CD4-positive, alpha-beta T cell (primary cell): ENCODE measurements at regions not wholly inside any gene's neighbourhood (a gene's known extent, or its start where the extent isn't known, plus 50 kb on each side); places are given as distances from the start of the nearest gene placed in this dataset.
A peak's percentile ranks its signal among the peaks of the same experiment; 100 is the strongest.
"Not testable (repeated sequence)": the region's sequence is repeated elsewhere in the genome, so short reads cannot be mapped to it uniquely, and the experiment has no call there.

Source experiments
- ATAC-seq: fragments of 200-7000 bp; cut with Tn5 transposase; one replicate; pipeline ENCODE4 v1.10.0; 2022; ENCODE audit warnings: mild to moderate bottlenecking; ENCODE audit not compliant: poor library complexity
- CTCF ChIA-PET: fragments of 350-600 bp; sonication (Branson Sonifier 250); formaldehyde crosslinking; loops from one replicate; lab custom pipeline; 2021; ENCODE audit warnings: antibody characterized with exemption, inconsistent platforms; lab: Charles Lee
- POLR2A ChIA-PET: fragments of 350-600 bp; sonication (Branson Sonifier 250); formaldehyde crosslinking; loops from one replicate; lab custom pipeline; 2021; ENCODE audit warnings: antibody characterized with exemption, inconsistent platforms; lab: Charles Lee
- DNase-seq, 14 experiments: peaks; one replicate each; pipeline ENCODE4 v3.0.0-alpha.2; 2013 to 2020; ENCODE audit warnings: mixed read lengths in 2 of 14
- H3K27ac ChIP-seq, 2 donors: one replicate each; pipeline versions ENCODE4 v1.5.1 to v1.7.0; 2013; ENCODE audit warnings: low read length in 2 of 2, low read depth in 1 of 2, mild to moderate bottlenecking in 1 of 2
- H3K27me3 ChIP-seq, 2 experiments: 1 replicate in 1 of 2; 2 replicates in 1 of 2; pipeline versions ENCODE4 v1.6.1 to v1.7.0; 2013; ENCODE audit warnings: low read length in 2 of 2, control low read depth in 1 of 2, mild to moderate bottlenecking in 1 of 2, moderate library complexity in 1 of 2; ENCODE audit not compliant: insufficient read depth in 2 of 2, control insufficient read depth in 1 of 2
- H3K36me3 ChIP-seq: one replicate; pipeline ENCODE4 v1.6.1; 2013; ENCODE audit warnings: low read length, control low read depth; ENCODE audit not compliant: insufficient read depth
- H3K4me1 ChIP-seq: one replicate; pipeline ENCODE4 v1.6.1; 2013; ENCODE audit warnings: low read length, control low read depth; ENCODE audit not compliant: insufficient read depth
- H3K4me3 ChIP-seq: one replicate; pipeline ENCODE4 v1.5.1; 2013; ENCODE audit warnings: mild to moderate bottlenecking, low read length, moderate library complexity
- H3K9me3 ChIP-seq, 2 experiments: 1 replicate in 1 of 2; 2 replicates in 1 of 2; pipeline versions ENCODE4 v1.6.1 to v1.7.0; 2013; ENCODE audit warnings: low read length in 2 of 2, mild to moderate bottlenecking in 2 of 2, control low read depth in 1 of 2, moderate library complexity in 1 of 2; ENCODE audit not compliant: control insufficient read depth in 1 of 2, insufficient read depth in 1 of 2
- H3K27ac Mint-ChIP-seq: one replicate; pipeline ENCODE4 v1.8.0; 2020; ENCODE audit warnings: mixed read lengths
- H3K27me3 Mint-ChIP-seq: one replicate; pipeline ENCODE4 v1.8.0; 2021; ENCODE audit warnings: mixed read lengths
- H3K36me3 Mint-ChIP-seq: one replicate; pipeline ENCODE4 v1.8.0; 2021; ENCODE audit warnings: low read depth, mixed read lengths
- H3K4me1 Mint-ChIP-seq: one replicate; pipeline ENCODE4 v1.8.0; 2021; ENCODE audit warnings: low read depth, mixed read lengths
- H3K4me3 Mint-ChIP-seq: one replicate; pipeline ENCODE4 v1.8.0; 2020; ENCODE audit warnings: mild to moderate bottlenecking, mixed read lengths
- H3K9me3 Mint-ChIP-seq: one replicate; pipeline ENCODE4 v1.8.0; 2020; ENCODE audit warnings: mixed read lengths
- CTCF ChIP-seq: fragments of 200-600 bp; IDR thresholded peaks from one replicate; pipeline ENCODE4 v1.8.0; 2022; ENCODE audit warnings: antibody characterized with exemption, mild to moderate bottlenecking
- intact Hi-C, 2 experiments: fragments of 100-400 bp; cut with DNase I in 1 of 2; cut with micrococcal nuclease in 1 of 2; formaldehyde crosslinking; loops; one replicate each; pipeline versions ENCODE4 v1.15.1 to v1.9.0; 2023 to 2025; cut with DNase I, micrococcal nuclease

GRCh38 chr2:87222131-87222530, 200.5 kb upstream of the PLGLB1 start:
- H3K9me3 Mint-ChIP-seq, H3K36me3 Mint-ChIP-seq, H3K4me1 Mint-ChIP-seq, DNase-seq, H3K27me3 Mint-ChIP-seq, H3K36me3 ChIP-seq, H3K4me3 Mint-ChIP-seq, H3K9me3 ChIP-seq, H3K27ac ChIP-seq, H3K27me3 ChIP-seq, H3K4me1 ChIP-seq, H3K4me3 ChIP-seq, H3K27ac Mint-ChIP-seq, POLR2A ChIA-PET, ATAC-seq, CTCF ChIA-PET, intact Hi-C loops: not testable (repeated sequence)

- H3K9me3 Mint-ChIP-seq, intact Hi-C loops, POLR2A ChIA-PET, H3K4me3 Mint-ChIP-seq, CTCF ChIA-PET, H3K27me3 Mint-ChIP-seq, H3K4me3 ChIP-seq, H3K27me3 ChIP-seq, ATAC-seq, H3K4me1 ChIP-seq, DNase-seq, H3K27ac Mint-ChIP-seq, H3K36me3 Mint-ChIP-seq, H3K4me1 Mint-ChIP-seq, H3K27ac ChIP-seq, H3K9me3 ChIP-seq, H3K36me3 ChIP-seq: not testable (repeated sequence)
These were observed 202.2 kb upstream of the PLGLB1 start for GRCh38 chr2:87223873-87224272.

GRCh38 chr2:87229091-87229689, 207.5 kb upstream of the PLGLB1 start:
- peak; percentile 63 for TF ChIP-seq CTCF
- H3K27me3 Mint-ChIP-seq, H3K9me3 ChIP-seq, CTCF ChIA-PET, intact Hi-C loops, H3K9me3 Mint-ChIP-seq, H3K4me3 ChIP-seq, H3K4me3 Mint-ChIP-seq, H3K27me3 ChIP-seq, H3K27ac ChIP-seq, H3K4me1 ChIP-seq, POLR2A ChIA-PET, H3K36me3 Mint-ChIP-seq, H3K36me3 ChIP-seq, H3K27ac Mint-ChIP-seq, H3K4me1 Mint-ChIP-seq: not testable (repeated sequence)
- ATAC-seq (peak; percentile 86), DNase-seq (peak in 2 of 14 experiments; percentile 4 to 11)

GRCh38 chr2:87229964-87230363, 208.3 kb upstream of the PLGLB1 start:
- H3K4me1 Mint-ChIP-seq, H3K27ac ChIP-seq, H3K9me3 ChIP-seq, H3K36me3 ChIP-seq, H3K4me3 Mint-ChIP-seq, H3K27me3 ChIP-seq, DNase-seq, intact Hi-C loops, POLR2A ChIA-PET, ATAC-seq, H3K4me3 ChIP-seq, CTCF ChIA-PET, H3K27me3 Mint-ChIP-seq, H3K9me3 Mint-ChIP-seq, H3K36me3 Mint-ChIP-seq, H3K4me1 ChIP-seq, H3K27ac Mint-ChIP-seq: not testable (repeated sequence)

GRCh38 chr2:87235333-87235981, 213.8 kb upstream of the PLGLB1 start:
- DNase-seq, intact Hi-C loops, H3K36me3 Mint-ChIP-seq, H3K4me3 Mint-ChIP-seq, H3K9me3 Mint-ChIP-seq, H3K27ac ChIP-seq, H3K27ac Mint-ChIP-seq, H3K36me3 ChIP-seq, POLR2A ChIA-PET, H3K4me1 Mint-ChIP-seq, H3K9me3 ChIP-seq, H3K4me1 ChIP-seq, CTCF ChIA-PET, H3K4me3 ChIP-seq, H3K27me3 Mint-ChIP-seq, H3K27me3 ChIP-seq, ATAC-seq: not testable (repeated sequence)

- H3K4me3 Mint-ChIP-seq, H3K9me3 Mint-ChIP-seq, H3K4me3 ChIP-seq, POLR2A ChIA-PET, H3K9me3 ChIP-seq, H3K27me3 Mint-ChIP-seq, H3K4me1 ChIP-seq, ATAC-seq, H3K27ac ChIP-seq, intact Hi-C loops, H3K27ac Mint-ChIP-seq, CTCF ChIA-PET, DNase-seq, H3K27me3 ChIP-seq, H3K4me1 Mint-ChIP-seq, H3K36me3 Mint-ChIP-seq, H3K36me3 ChIP-seq: not testable (repeated sequence)
These were observed 216.1 kb upstream of the PLGLB1 start for GRCh38 chr2:87237570-87238336.
